ENCODE measurements at regions not wholly inside any gene's neighbourhood (a gene's known extent, or its start where the extent isn't known, plus 50 kb on each side); places are given as distances from the start of the nearest gene placed in this dataset.

- TF ChIP-seq POLR2AphosphoS5 (IDR thresholded peaks at IDR 0.05; ENCODE audit: low read depth, low read length) (no peak), SIN3A (IDR thresholded peaks at IDR 0.05; ENCODE audit: borderline replicate concordance, insufficient read depth, low read length) (no peak), TAF1 (IDR thresholded peaks at IDR 0.05; ENCODE audit: borderline replicate concordance, insufficient read depth, low read length) (no peak)
Observed at GRCh38 chr14:101639241-101639833, 78.0 kb downstream of the DIO3 start.
